ENCODE measurements at regions not wholly inside any gene's neighbourhood (a gene's known extent, or its start where the extent isn't known, plus 50 kb on each side); places are given as distances from the start of the nearest gene placed in this dataset.

- no peak for TF ChIP-seq CTCF (IDR thresholded peaks at IDR 0.05)
- TF ChIP-seq POLR2A (IDR thresholded peaks at IDR 0.05), result no peak
- TF ChIP-seq POLR2AphosphoS5 (IDR thresholded peaks at IDR 0.05; ENCODE audit: insufficient read depth in 1 of 2, low read depth in 1 of 2), result no peak
Measured at GRCh38 chrX:13938829-13939530, 90.7 kb downstream of the GEMIN8 start.

Measured in vagina (tissue), 2 donors.